ENCODE measurements at regions not wholly inside any gene's neighbourhood (a gene's known extent, or its start where the extent isn't known, plus 50 kb on each side); places are given as distances from the start of the nearest gene placed in this dataset.
"Not testable (repeated sequence)": the region's sequence is repeated elsewhere in the genome, so short reads cannot be mapped to it uniquely, and the experiment has no call there.

DNA sequence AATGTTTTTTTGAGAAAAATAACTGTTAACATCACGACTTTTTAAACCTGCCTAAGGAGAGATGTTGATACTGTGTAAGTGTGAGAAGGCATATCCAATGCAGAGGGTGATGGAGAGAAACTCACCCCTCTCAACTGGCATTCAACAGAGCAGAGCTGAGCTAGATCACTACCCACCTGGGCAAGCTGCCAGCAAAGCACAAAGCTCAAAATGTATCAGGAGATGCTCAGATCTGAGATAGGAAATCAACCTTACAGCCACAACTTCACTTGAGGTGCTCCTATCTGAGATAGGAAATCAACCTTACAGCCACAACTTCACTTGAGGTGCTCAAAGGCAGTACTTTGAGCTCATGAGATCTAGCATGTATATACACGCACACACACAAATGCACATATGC is 151.5 kb upstream of the PDE1C start (continued):
- TF ChIP-seq, protein P1, sequence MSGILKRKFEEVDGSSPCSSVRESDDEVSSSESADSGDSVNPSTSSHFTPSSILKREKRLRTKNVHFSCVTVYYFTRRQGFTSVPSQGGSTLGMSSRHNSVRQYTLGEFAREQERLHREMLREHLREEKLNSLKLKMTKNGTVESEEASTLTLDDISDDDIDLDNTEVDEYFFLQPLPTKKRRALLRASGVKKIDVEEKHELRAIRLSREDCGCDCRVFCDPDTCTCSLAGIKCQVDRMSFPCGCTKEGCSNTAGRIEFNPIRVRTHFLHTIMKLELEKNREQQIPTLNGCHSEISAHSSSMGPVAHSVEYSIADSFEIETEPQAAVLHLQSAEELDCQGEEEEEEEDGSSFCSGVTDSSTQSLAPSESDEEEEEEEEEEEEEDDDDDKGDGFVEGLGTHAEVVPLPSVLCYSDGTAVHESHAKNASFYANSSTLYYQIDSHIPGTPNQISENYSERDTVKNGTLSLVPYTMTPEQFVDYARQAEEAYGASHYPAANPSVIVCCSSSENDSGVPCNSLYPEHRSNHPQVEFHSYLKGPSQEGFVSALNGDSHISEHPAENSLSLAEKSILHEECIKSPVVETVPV (CRISPR knock-in tag; IDR thresholded peaks at IDR 0.05), result no peak
- no peak for TF ChIP-seq ZFP3 (CRISPR knock-in tag; IDR thresholded peaks at IDR 0.05)
- no peak for TF ChIP-seq BACH2 (CRISPR knock-in tag; IDR thresholded peaks at IDR 0.05; ENCODE audit: borderline replicate concordance)
- TF ChIP-seq OSR1 (CRISPR knock-in tag; IDR thresholded peaks at IDR 0.05), result no peak
- no peak for TF ChIP-seq RARB (CRISPR knock-in tag; IDR thresholded peaks at IDR 0.05)

GRCh38 chr7:32221056-32221455 is 150.8 kb upstream of the PDE1C start:
- ATAC-seq, result no peak
- no peak for TF ChIP-seq ZFP30 (CRISPR knock-in tag; IDR thresholded peaks at IDR 0.05)
- TF ChIP-seq POU6F1 (CRISPR knock-in tag; IDR thresholded peaks at IDR 0.05; ENCODE audit: borderline replicate concordance, low read depth), result no peak
- TF ChIP-seq ZNF565 (CRISPR knock-in tag; conservative IDR thresholded peaks at IDR 0.05; ENCODE audit: low read depth), result no peak
- TF ChIP-seq, protein P2, sequence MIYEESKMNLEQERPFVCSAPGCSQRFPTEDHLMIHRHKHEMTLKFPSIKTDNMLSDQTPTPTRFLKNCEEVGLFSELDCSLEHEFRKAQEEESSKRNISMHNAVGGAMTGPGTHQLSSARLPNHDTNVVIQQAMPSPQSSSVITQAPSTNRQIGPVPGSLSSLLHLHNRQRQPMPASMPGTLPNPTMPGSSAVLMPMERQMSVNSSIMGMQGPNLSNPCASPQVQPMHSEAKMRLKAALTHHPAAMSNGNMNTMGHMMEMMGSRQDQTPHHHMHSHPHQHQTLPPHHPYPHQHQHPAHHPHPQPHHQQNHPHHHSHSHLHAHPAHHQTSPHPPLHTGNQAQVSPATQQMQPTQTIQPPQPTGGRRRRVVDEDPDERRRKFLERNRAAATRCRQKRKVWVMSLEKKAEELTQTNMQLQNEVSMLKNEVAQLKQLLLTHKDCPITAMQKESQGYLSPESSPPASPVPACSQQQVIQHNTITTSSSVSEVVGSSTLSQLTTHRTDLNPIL (CRISPR knock-in tag; IDR thresholded peaks at IDR 0.05; ENCODE audit: low read depth), result no peak
- TF ChIP-seq SNAI2 (CRISPR knock-in tag; IDR thresholded peaks at IDR 0.05), result no peak
- TF ChIP-seq TCF4 (CRISPR knock-in tag; IDR thresholded peaks at IDR 0.05; ENCODE audit: borderline replicate concordance), result no peak
- TF ChIP-seq ZNF70 (CRISPR knock-in tag; IDR thresholded peaks at IDR 0.05), result no peak
- no peak for TF ChIP-seq ZC3H10 (CRISPR knock-in tag; IDR thresholded peaks at IDR 0.05)
- no peak for TF ChIP-seq PPARA (CRISPR knock-in tag; IDR thresholded peaks at IDR 0.05; ENCODE audit: borderline replicate concordance)
- no peak for TF ChIP-seq GLIS3 (CRISPR knock-in tag; IDR thresholded peaks at IDR 0.05)
- no peak for TF ChIP-seq ARNTL (CRISPR knock-in tag; IDR thresholded peaks at IDR 0.05; ENCODE audit: borderline replicate concordance, low read depth)
- TF ChIP-seq TSHZ2 (CRISPR knock-in tag; IDR thresholded peaks at IDR 0.05), result no peak
- TF ChIP-seq OSR1 (CRISPR knock-in tag; IDR thresholded peaks at IDR 0.05), result no peak
- TF ChIP-seq ZNF8 (CRISPR knock-in tag; IDR thresholded peaks at IDR 0.05), result no peak
- TF ChIP-seq, protein P3, sequence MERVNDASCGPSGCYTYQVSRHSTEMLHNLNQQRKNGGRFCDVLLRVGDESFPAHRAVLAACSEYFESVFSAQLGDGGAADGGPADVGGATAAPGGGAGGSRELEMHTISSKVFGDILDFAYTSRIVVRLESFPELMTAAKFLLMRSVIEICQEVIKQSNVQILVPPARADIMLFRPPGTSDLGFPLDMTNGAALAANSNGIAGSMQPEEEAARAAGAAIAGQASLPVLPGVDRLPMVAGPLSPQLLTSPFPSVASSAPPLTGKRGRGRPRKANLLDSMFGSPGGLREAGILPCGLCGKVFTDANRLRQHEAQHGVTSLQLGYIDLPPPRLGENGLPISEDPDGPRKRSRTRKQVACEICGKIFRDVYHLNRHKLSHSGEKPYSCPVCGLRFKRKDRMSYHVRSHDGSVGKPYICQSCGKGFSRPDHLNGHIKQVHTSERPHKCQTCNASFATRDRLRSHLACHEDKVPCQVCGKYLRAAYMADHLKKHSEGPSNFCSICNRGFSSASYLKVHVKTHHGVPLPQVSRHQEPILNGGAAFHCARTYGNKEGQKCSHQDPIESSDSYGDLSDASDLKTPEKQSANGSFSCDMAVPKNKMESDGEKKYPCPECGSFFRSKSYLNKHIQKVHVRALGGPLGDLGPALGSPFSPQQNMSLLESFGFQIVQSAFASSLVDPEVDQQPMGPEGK (CRISPR knock-in tag; IDR thresholded peaks at IDR 0.05; ENCODE audit: borderline replicate concordance), result no peak
- TF ChIP-seq CSDC2 (CRISPR knock-in tag; IDR thresholded peaks at IDR 0.05), result no peak
- TF ChIP-seq TOX (CRISPR knock-in tag; IDR thresholded peaks at IDR 0.05; ENCODE audit: borderline replicate concordance), result no peak

DNA sequence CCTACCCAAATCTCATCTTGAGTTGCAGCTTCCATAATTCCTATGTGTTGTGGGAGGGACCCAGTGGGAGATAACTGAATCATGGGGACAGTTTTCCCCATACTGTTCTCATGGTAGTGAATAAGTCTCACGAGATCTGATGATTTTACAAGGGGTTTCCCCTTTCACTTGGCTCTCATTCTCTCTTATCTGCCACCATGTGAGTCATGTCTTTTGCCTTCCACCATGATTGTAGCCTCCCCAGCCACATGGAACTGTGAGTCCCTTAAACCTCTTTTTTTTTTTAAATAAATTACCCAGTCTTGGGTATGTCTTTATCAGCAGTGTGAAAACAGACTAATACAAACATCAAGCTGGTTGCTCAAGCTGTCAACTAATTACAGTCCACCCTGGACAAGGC is 149.6 kb upstream of the PDE1C start:
- not testable (repeated sequence) for ATAC-seq

DNA sequence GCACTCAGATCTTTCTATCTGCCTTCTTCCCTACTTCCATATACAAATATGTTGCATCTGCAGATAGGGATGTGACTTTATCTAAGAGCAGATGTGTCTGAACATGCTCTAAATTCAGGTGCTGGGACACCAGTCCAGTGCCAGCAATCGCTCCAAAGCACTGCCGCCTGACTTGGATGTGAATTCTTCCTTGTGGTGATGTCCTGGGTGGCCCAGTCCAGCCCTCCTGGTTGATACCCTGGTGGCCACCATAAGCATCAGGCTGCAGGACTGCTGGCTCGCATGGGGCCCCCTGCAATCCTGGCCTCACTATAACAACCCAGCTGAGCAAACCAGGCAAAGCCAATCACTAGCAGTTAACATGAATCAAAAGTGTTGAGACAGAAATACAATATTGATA is 149.2 kb upstream of the PDE1C start:
- ATAC-seq, result no peak
- TF ChIP-seq ZFP3 (CRISPR knock-in tag; IDR thresholded peaks at IDR 0.05) (no peak), ZC3H10 (CRISPR knock-in tag; IDR thresholded peaks at IDR 0.05) (no peak), TOX (CRISPR knock-in tag; IDR thresholded peaks at IDR 0.05; ENCODE audit: borderline replicate concordance) (no peak), PPARA (CRISPR knock-in tag; IDR thresholded peaks at IDR 0.05; ENCODE audit: borderline replicate concordance) (no peak), BACH2 (CRISPR knock-in tag; IDR thresholded peaks at IDR 0.05; ENCODE audit: borderline replicate concordance) (no peak), ZNF8 (CRISPR knock-in tag; IDR thresholded peaks at IDR 0.05) (no peak), ZNF70 (CRISPR knock-in tag; IDR thresholded peaks at IDR 0.05) (no peak), SNAI2 (CRISPR knock-in tag; IDR thresholded peaks at IDR 0.05) (no peak), ESRRG (CRISPR knock-in tag; IDR thresholded peaks at IDR 0.05) (no peak), ZFP30 (CRISPR knock-in tag; IDR thresholded peaks at IDR 0.05) (no peak), ISL1 (CRISPR knock-in tag; IDR thresholded peaks at IDR 0.05) (no peak), ARNTL (CRISPR knock-in tag; IDR thresholded peaks at IDR 0.05; ENCODE audit: borderline replicate concordance, low read depth) (no peak)
- TF ChIP-seq, protein P2 (CRISPR knock-in tag; IDR thresholded peaks at IDR 0.05; ENCODE audit: low read depth), result no peak
- TF ChIP-seq, protein P3 (CRISPR knock-in tag; IDR thresholded peaks at IDR 0.05; ENCODE audit: borderline replicate concordance), result no peak
